Esophagus squamous epithelium (tissue), 4 donors: ENCODE measurements at regions not wholly inside any gene's neighbourhood (a gene's known extent, or its start where the extent isn't known, plus 50 kb on each side); places are given as distances from the start of the nearest gene placed in this dataset.

Experiments used
- POLR2A ChIP-seq, 4 donors: fragments of 450-650 bp; IDR thresholded peaks; one replicate each; pipeline ENCODE4 v1.6.1; 2017; ENCODE audit warnings: antibody characterized with exemption in 4 of 4, mild to moderate bottlenecking in 4 of 4, moderate library complexity in 3 of 4
- TF ChIP-seq, protein P1 (sequence below), 6 experiments: fragments of 450-650 bp in 4 of 6; fragments of 200-600 bp in 2 of 6; sonication (generic) in 2 of 6; IDR thresholded peaks; one replicate each; pipeline ENCODE4 v1.5.1; 2016 to 2019; ENCODE audit warnings: antibody characterized with exemption in 6 of 6, mild to moderate bottlenecking in 4 of 6, moderate library complexity in 4 of 6

DNA sequence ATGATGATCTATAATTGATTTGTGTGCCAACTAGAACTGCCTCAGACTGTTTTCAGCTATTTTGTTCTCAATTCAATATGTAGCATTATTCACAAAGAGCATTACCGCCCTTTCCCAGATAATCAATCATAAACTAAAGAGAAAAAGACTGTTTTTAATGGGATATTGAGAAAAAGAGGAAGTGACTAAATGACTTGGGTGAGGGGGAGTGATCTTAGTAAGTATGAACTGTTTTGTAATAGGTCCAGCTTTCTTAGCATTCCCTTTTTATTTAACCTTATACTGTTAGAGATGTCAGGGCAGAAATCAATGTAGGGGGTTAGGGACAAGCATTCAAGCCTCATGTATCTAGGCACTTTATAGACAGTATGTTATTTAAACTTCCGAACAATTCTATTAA lies 157.8 kb upstream of the DPYD start:
- TF ChIP-seq, protein P1, sequence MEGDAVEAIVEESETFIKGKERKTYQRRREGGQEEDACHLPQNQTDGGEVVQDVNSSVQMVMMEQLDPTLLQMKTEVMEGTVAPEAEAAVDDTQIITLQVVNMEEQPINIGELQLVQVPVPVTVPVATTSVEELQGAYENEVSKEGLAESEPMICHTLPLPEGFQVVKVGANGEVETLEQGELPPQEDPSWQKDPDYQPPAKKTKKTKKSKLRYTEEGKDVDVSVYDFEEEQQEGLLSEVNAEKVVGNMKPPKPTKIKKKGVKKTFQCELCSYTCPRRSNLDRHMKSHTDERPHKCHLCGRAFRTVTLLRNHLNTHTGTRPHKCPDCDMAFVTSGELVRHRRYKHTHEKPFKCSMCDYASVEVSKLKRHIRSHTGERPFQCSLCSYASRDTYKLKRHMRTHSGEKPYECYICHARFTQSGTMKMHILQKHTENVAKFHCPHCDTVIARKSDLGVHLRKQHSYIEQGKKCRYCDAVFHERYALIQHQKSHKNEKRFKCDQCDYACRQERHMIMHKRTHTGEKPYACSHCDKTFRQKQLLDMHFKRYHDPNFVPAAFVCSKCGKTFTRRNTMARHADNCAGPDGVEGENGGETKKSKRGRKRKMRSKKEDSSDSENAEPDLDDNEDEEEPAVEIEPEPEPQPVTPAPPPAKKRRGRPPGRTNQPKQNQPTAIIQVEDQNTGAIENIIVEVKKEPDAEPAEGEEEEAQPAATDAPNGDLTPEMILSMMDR (IDR thresholded peaks at IDR 0.05), result no peak
- TF ChIP-seq POLR2A (IDR thresholded peaks at IDR 0.05), result no peak
